ENCODE measurements at regions not wholly inside any gene's neighbourhood (a gene's known extent, or its start where the extent isn't known, plus 50 kb on each side); places are given as distances from the start of the nearest gene placed in this dataset.

DNA sequence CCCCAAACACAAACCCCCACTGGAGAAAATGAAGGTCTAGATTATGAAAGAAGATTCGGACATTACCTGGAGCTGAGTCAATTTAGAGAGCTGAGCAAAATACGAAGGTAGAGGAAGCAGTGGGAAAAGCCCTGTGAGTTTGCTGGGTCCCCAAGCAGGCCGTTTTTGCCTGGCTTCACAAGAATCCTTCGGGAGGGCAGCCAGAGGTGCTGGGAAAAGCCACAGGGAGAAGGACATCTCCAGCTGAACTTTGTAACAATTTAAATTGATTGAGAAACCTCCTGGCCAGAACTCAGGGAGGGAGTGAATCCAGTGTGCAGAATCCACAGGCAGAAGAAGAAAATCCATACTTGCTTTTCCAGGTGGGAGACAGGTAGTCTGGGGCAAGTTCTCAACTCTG is 319.1 kb upstream of the CT83 start:
- no peaks in the 10 kb centered on the region for H3K4me1 ChIP-seq
- intact Hi-C loops (cut with micrococcal nuclease) = no loop called here
- DNase-seq = peak; percentile 11
- peaks cover 5% of the 10 kb centered on the region for H3K9me3 ChIP-seq (replicated peaks)
- TF ChIP-seq, protein P1, sequence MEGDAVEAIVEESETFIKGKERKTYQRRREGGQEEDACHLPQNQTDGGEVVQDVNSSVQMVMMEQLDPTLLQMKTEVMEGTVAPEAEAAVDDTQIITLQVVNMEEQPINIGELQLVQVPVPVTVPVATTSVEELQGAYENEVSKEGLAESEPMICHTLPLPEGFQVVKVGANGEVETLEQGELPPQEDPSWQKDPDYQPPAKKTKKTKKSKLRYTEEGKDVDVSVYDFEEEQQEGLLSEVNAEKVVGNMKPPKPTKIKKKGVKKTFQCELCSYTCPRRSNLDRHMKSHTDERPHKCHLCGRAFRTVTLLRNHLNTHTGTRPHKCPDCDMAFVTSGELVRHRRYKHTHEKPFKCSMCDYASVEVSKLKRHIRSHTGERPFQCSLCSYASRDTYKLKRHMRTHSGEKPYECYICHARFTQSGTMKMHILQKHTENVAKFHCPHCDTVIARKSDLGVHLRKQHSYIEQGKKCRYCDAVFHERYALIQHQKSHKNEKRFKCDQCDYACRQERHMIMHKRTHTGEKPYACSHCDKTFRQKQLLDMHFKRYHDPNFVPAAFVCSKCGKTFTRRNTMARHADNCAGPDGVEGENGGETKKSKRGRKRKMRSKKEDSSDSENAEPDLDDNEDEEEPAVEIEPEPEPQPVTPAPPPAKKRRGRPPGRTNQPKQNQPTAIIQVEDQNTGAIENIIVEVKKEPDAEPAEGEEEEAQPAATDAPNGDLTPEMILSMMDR (IDR thresholded peaks at IDR 0.05; ENCODE audit: borderline replicate concordance) = no peak
- H3K36me3 ChIP-seq = no peaks in the 10 kb centered on the region
- no peaks in the 10 kb centered on the region for H3K27me3 ChIP-seq (ENCODE audit: low read depth)
- no peak overlapping the region for H3K27ac ChIP-seq (replicated peaks)
- no peak overlapping the region for H3K4me3 ChIP-seq

DNA sequence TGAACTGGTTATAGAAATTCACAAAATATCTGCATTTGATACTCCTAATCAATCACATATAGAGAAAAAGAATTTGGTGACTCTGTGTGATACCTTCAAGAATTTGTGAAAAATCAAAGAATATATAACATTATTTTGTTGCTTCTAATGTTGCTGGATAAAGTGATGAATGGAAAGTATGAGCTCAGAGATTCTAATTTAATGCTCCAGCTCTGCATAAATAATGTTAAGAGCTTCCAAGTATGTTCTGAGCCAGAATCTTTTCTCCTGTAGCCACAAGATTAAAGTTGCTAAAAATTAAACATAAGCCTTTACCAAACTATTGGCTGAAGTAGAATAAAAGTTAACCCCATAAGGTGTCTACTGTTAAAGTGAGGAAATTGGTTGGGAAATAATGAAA is 294.7 kb upstream of the CT83 start:
- intact Hi-C loops (cut with micrococcal nuclease) = no loop called here
- TF ChIP-seq, protein P1 (IDR thresholded peaks at IDR 0.05; ENCODE audit: borderline replicate concordance) = no peak
- H3K9me3 ChIP-seq (replicated peaks) = no peaks in the 10 kb centered on the region
- no peak overlapping the region for H3K27ac ChIP-seq (replicated peaks)
- no peak overlapping the region for H3K4me3 ChIP-seq
- no peaks in the 10 kb centered on the region for H3K36me3 ChIP-seq
- no peak for DNase-seq
- no peaks in the 10 kb centered on the region for H3K27me3 ChIP-seq (ENCODE audit: low read depth)
- H3K4me1 ChIP-seq = no peaks in the 10 kb centered on the region

- no peaks in the 10 kb centered on the region for H3K9me3 ChIP-seq (replicated peaks)
- no peak overlapping the region for H3K4me3 ChIP-seq
- intact Hi-C loops (cut with micrococcal nuclease) = no loop called here
- H3K36me3 ChIP-seq = no peaks in the 10 kb centered on the region
- TF ChIP-seq, protein P1 (IDR thresholded peaks at IDR 0.05; ENCODE audit: borderline replicate concordance) = no peak
- no peaks in the 10 kb centered on the region for H3K27me3 ChIP-seq (ENCODE audit: low read depth)
- H3K27ac ChIP-seq (replicated peaks) = no peak overlapping the region
- no peaks in the 10 kb centered on the region for H3K4me1 ChIP-seq
- no peak for DNase-seq
Observed at GRCh38 chrX:116756958-116757357, 294.2 kb upstream of the CT83 start.

GRCh38 chrX:116749943-116750342 is 287.2 kb upstream of the CT83 start:
- no peaks in the 10 kb centered on the region for H3K9me3 ChIP-seq (replicated peaks)
- no peaks in the 10 kb centered on the region for H3K4me1 ChIP-seq
- DNase-seq = no peak
- no peak overlapping the region for H3K4me3 ChIP-seq
- TF ChIP-seq, protein P1 (IDR thresholded peaks at IDR 0.05; ENCODE audit: borderline replicate concordance) = no peak
- no peak overlapping the region for H3K27ac ChIP-seq (replicated peaks)
- intact Hi-C loops (cut with micrococcal nuclease) = no loop called here
- no peaks in the 10 kb centered on the region for H3K27me3 ChIP-seq (ENCODE audit: low read depth)
- H3K36me3 ChIP-seq = no peaks in the 10 kb centered on the region

GRCh38 chrX:116732214-116732613 is 269.4 kb upstream of the CT83 start:
- Histone ChIP-seq H3K27me3 (ENCODE audit: low read depth) (no peaks in the 10 kb centered on the region), H3K36me3 (no peaks in the 10 kb centered on the region), H3K4me1 (no peaks in the 10 kb centered on the region), H3K9me3 (replicated peaks) (no peaks in the 10 kb centered on the region), H3K27ac (replicated peaks) (no peak overlapping the region), H3K4me3 (no peak overlapping the region)
- TF ChIP-seq, protein P1 (IDR thresholded peaks at IDR 0.05; ENCODE audit: borderline replicate concordance) = no peak
- no peak for DNase-seq
- intact Hi-C loops (cut with micrococcal nuclease) = no loop called here

- Histone ChIP-seq H3K36me3 (no peaks in the 10 kb centered on the region), H3K27me3 (ENCODE audit: low read depth) (no peaks in the 10 kb centered on the region), H3K4me1 (no peaks in the 10 kb centered on the region), H3K27ac (replicated peaks) (no peak overlapping the region), H3K9me3 (replicated peaks) (no peaks in the 10 kb centered on the region), H3K4me3 (no peak overlapping the region)
- intact Hi-C loops (cut with micrococcal nuclease) = no loop called here
- DNase-seq = no peak
- TF ChIP-seq, protein P1 (IDR thresholded peaks at IDR 0.05; ENCODE audit: borderline replicate concordance) = no peak
Observed at GRCh38 chrX:116726806-116727205, 264.0 kb upstream of the CT83 start.

Data from left ventricle myocardium inferior (tissue), 1 donor.